Urinary bladder (tissue), 3 donors: ENCODE measurements at regions not wholly inside any gene's neighbourhood (a gene's known extent, or its start where the extent isn't known, plus 50 kb on each side); places are given as distances from the start of the nearest gene placed in this dataset.

Experiments used
- DNase-seq: peaks from one replicate; pipeline ENCODE4 v3.0.0-alpha.2; 2015; ENCODE audit errors: extremely low spot score
- H3K27ac ChIP-seq: one replicate; pipeline ENCODE4 v1.5.1; 2013; ENCODE audit warnings: low read depth, mild to moderate bottlenecking, moderate library complexity
- H3K36me3 ChIP-seq: one replicate; pipeline ENCODE4 v1.6.1; 2013; ENCODE audit warnings: mild to moderate bottlenecking, moderate library complexity; ENCODE audit not compliant: insufficient read depth
- H3K4me1 ChIP-seq: one replicate; pipeline ENCODE4 v1.6.1; 2013; ENCODE audit warnings: mild to moderate bottlenecking, moderate library complexity; ENCODE audit not compliant: insufficient read depth
- H3K4me3 ChIP-seq: one replicate; pipeline ENCODE4 v1.5.1; 2013; ENCODE audit warnings: low read depth, low read length
- WGBS: extraction: QIAGEN DNeasy Blood & Tissue Kit; methylation state at CpG from one replicate; pipeline ENCODE4 v1.1.7; 2013; 5-methylcytosine and 5-hydroxymethylcytosine counted together
- donor health status: healthy with polysubstance abuse.
- donor health status: healthy.

DNA sequence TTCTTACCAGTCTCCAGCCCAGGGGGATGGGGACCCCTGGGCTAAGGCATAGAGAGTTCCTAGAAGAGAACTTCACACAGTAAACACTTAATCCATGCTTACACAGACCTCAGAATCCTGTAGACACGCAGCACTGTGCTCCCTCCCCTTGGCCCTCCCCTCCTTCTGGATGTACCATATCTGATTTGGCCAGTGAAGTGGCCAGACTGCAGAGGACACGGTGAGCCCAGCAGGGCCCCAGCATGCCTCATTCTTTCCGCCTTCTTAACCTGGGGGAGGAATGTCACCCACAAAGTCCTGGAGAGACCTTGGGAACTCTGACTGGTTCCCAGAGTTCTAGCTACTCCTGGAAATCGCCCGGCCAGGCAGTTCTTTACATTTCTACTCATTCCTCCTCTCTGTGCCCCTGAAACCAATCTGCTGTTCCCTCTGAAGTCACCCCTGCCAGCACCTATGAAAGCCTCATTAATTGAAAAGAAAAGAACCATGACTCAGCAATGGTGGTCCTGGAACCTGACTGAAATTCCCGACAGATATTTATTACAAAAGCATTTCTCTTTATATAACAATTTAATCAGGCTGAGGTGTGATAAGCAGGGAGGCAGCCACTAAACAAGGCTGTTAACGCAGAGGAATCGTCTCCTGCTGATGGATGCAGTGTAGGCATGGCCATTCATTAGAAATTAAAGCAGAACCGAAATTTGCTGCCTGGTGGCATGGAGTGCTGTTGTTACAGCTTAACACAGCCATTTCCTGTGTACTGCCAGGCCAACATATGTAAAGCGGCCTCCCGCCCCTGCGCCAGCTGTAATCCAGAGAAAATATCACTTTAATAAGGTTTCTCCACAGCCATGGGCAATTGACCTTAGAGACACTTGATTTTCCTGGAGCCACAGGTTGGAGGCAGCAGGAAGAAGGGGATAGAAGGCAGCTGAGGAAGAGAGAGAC, 74.6 kb upstream of the KCND3 start:
- Histone ChIP-seq H3K4me3 (no peak overlapping the region), H3K27ac (no peak overlapping the region), H3K36me3 (no peaks in the 10 kb centered on the region), H3K4me1 (no peaks in the 10 kb centered on the region)
- 62% methylated on average over 12 of the region's 12 CpGs for WGBS
- no peak for DNase-seq

GRCh38 chr1:112067989-112068388, 78.5 kb upstream of the KCND3 start:
- DNase-seq = no peak
- Histone ChIP-seq H3K4me1 (no peaks in the 10 kb centered on the region), H3K27ac (no peak overlapping the region), H3K4me3 (no peak overlapping the region), H3K36me3 (no peaks in the 10 kb centered on the region)
- 93% methylated on average over 1 of the region's 1 CpG for WGBS

- no peak overlapping the region for H3K4me3 ChIP-seq
- no peaks in the 10 kb centered on the region for H3K36me3 ChIP-seq
- 78% methylated on average over 2 of the region's 2 CpGs for WGBS
- H3K27ac ChIP-seq = no peak overlapping the region
- no peak for DNase-seq
- no peaks in the 10 kb centered on the region for H3K4me1 ChIP-seq
Observed at GRCh38 chr1:112070677-112071076, 81.2 kb upstream of the KCND3 start.

DNA sequence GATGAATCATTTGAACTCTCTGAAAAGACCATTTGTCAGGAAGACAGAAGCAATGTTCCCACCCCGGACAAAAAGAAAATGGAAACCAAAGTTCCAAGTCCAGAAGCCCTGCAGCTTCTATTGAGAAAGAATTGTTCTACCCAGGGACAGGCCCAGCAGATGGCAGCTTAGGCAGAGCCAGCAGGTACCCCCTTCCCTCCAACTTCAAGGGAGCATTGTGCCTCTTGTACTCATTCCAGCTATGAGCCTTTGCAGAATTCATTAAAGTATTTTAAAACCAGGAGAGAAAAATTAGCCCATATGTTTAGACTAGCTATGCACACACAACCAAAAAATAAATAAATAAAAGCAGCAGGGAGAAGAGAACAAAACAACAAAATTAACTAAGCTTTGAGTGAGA, 85.2 kb upstream of the KCND3 start:
- no peak for DNase-seq
- H3K36me3 ChIP-seq = no peaks in the 10 kb centered on the region
- H3K27ac ChIP-seq = no peak overlapping the region
- H3K4me1 ChIP-seq = no peaks in the 10 kb centered on the region
- 83% methylated on average over 1 of the region's 1 CpG for WGBS
- H3K4me3 ChIP-seq = no peak overlapping the region

- no peak for DNase-seq
- Histone ChIP-seq H3K4me1 (no peaks in the 10 kb centered on the region), H3K27ac (no peak overlapping the region), H3K36me3 (no peaks in the 10 kb centered on the region), H3K4me3 (no peak overlapping the region)
- 83% methylated on average over 1 of the region's 1 CpG for WGBS
Observed at GRCh38 chr1:112075566-112075965, 86.1 kb upstream of the KCND3 start.

DNA sequence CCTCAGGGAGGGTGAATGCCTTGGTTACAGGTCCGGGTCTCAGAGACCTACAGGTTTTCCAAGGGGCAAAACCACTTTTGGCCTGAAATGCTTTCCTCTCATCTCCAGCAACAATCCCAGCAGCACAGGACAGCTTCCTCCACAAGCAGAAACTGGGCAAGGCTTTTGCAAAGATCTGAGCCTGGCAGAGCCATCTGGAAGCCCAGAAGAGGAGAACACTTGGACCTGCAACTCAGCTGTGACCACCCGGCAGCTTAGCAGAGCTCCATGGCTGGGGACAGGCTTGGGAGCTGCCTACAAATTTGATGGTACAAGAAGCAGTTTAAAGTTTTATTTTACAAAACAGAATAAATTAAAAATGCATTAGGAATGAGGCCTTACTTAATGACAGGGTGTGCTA, 90.0 kb upstream of the KCND3 start:
- DNase-seq = no peak
- WGBS = 60% methylated on average over 2 of the region's 2 CpGs
- Histone ChIP-seq H3K27ac (no peak overlapping the region), H3K36me3 (no peaks in the 10 kb centered on the region), H3K4me1 (no peaks in the 10 kb centered on the region), H3K4me3 (no peak overlapping the region)

DNA sequence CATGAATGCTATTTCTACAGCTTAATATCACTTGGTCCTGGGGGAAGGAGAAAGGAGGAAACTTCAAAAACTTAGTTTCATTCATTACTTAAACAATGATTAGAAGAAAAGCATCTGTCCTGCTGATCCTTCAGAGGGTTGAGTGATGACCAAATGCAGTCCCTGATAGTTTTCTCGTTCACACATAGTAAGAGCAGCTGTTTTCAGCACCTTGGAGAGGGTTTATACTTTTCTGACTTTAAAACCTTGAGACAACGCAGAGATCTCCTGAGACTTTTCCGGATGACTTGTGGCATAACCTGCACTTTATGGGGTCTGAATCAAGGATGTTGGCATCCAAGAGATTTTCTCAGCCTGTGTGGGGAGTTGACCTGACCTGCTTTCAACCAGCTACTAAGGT, 94.0 kb upstream of the KCND3 start:
- Histone ChIP-seq H3K4me3 (no peak overlapping the region), H3K36me3 (no peaks in the 10 kb centered on the region), H3K27ac (no peak overlapping the region), H3K4me1 (no peaks in the 10 kb centered on the region)
- DNase-seq = no peak
- 20% methylated on average over 3 of the region's 3 CpGs for WGBS

DNA sequence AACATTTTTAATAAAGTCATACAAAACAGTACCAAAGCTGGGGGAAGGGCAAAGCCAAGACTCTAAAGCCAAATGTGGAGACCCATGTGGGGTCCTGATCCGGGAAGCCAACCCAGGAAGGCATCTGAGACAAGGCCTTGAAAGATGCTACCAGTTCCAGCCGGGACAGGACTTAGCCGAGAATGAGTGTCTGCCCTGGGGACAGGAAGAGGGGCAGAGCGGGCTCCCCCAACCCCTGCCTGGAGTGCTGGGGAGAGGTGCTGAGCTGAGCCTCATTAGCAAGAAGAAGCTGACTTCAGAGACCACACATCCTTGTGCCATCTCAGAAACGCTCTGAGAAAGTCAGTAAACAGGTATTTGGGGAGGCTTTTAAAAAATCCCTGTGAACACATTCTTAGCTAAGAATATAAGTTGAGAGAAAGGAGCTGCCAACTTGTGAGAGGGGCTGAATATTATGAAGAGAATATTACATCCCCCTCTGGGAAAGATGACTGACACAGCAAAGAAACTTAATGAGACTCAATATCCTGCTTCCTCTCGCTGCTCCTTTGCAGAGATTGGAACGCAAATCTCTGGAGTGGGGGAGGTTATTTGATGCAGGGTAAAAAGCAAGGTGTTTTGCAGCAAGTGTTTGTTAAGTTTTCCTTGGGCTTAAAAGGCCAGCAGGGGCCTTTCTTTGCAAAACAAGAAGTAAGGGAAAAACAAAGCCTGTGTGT, 103.3 kb upstream of the KCND3 start:
- Histone ChIP-seq H3K27ac (no peak overlapping the region), H3K36me3 (no peaks in the 10 kb centered on the region), H3K4me3 (no peak overlapping the region), H3K4me1 (no peaks in the 10 kb centered on the region)
- 22% methylated on average over 7 of the region's 7 CpGs for WGBS
- no peak for DNase-seq

DNA sequence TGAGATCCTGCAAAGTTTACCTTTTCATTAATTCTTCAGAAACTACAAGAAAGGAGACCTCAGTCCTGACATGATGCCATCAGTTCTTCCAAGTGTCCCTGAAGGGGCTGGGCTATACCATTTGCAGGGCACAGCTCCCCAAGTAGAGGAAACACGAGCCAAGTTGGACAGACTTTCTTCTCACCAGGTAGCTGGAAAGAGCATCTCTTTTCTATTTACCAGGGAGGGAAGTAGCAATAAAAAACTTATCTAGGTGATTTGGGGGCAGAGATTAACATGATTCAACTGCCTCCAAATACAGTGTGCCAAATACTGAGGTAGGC, 103.9 kb upstream of the KCND3 start:
- no peak overlapping the region for H3K27ac ChIP-seq
- no peaks in the 10 kb centered on the region for H3K4me1 ChIP-seq
- no peak for DNase-seq
- no peak overlapping the region for H3K4me3 ChIP-seq
- H3K36me3 ChIP-seq = no peaks in the 10 kb centered on the region
- WGBS = 12% methylated on average over 1 of the region's 1 CpG

GRCh38 chr1:112099979-112100378, 110.5 kb upstream of the KCND3 start:
- no peak for DNase-seq
- Histone ChIP-seq H3K27ac (no peak overlapping the region), H3K4me3 (no peak overlapping the region), H3K36me3 (no peaks in the 10 kb centered on the region), H3K4me1 (no peaks in the 10 kb centered on the region)
- 60% methylated on average over 2 of the region's 2 CpGs for WGBS

DNA sequence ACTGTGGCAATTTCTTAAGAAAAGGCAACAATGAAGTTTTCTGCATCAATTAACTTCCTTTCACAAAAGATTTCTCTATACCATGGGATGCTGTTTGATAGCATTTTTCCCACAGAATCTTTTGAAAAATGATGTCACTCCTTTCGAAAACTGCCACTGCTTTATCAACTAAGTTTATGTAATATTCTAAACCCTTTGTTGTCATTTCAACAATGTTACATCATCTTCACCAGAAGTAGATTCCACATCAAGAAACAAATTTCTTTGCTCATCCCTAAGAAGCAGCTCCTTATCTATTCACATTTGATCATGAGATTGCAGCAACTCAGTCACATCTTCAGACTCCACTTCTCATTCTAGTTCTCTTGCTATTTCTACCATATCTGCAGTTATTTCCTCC, 116.1 kb upstream of the KCND3 start:
- H3K27ac ChIP-seq = no peak overlapping the region
- WGBS = 83% methylated on average over 1 of the region's 1 CpG
- no peak overlapping the region for H3K4me3 ChIP-seq
- no peaks in the 10 kb centered on the region for H3K4me1 ChIP-seq
- H3K36me3 ChIP-seq = no peaks in the 10 kb centered on the region
- DNase-seq = no peak

DNA sequence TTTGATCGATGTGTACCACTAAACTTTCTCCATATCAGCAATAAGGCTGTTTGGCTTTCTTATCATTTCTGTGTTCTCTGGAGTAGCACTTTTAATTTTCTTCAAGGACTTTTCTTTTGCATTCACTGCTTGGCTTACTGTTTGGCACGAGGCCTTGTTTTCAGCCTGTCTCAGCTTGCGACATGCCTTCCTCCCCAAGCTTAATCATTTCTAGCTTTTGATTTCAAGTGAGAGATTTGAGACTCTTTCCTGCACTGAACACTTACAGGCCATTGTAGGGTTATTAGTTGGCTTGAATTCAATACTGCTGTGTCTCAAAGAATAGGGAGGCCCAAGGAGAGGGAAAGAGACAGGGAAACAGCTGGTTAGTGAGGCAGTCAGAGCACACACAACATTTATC, 120.6 kb upstream of the KCND3 start:
- 60% methylated on average over 3 of the region's 3 CpGs for WGBS
- no peaks in the 10 kb centered on the region for H3K36me3 ChIP-seq
- H3K4me3 ChIP-seq = no peak overlapping the region
- DNase-seq = no peak
- H3K4me1 ChIP-seq = no peaks in the 10 kb centered on the region
- no peak overlapping the region for H3K27ac ChIP-seq

DNA sequence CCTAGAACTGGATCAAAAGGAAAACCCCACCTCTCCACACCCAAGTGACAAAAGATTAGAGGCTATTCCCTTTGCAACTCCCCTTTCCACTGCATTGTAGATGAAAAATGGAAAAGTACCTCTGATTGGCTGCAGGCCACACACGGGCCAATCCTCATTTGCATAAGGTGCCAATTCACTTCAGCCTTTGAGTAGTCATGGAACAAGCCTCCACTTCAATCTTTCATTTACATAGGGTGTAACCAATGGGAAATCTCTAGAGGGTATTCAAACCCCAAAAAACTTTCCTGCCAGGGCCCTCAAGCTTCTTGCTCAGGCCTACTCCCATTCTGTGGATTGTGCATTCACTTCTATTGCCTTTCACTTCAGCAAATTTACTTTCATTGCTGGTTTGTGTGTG, 122.3 kb upstream of the KCND3 start:
- DNase-seq = no peak
- 56% methylated on average over 1 of the region's 1 CpG for WGBS
- no peak overlapping the region for H3K27ac ChIP-seq
- H3K4me1 ChIP-seq = no peaks in the 10 kb centered on the region
- no peaks in the 10 kb centered on the region for H3K36me3 ChIP-seq
- H3K4me3 ChIP-seq = no peak overlapping the region

DNA sequence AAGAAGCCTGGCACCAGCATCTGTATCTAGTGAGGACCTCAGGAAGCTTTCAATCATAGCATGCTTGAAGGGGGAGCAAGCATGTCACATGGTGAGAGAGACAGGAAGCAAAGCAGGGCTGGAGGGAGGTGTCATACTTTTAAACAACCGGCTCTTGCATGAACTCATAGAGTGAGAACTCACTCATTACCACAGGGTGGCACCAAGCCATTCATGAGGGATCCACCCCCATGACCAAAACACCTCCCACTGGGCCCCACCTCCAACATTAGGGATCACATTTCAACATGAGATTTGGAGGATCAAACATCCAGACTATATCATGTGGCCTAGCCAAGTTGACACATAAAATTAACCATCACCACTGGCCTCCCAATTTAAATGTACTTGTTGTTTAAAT, 125.1 kb upstream of the KCND3 start:
- DNase-seq = no peak
- WGBS = 49% methylated on average over 1 of the region's 1 CpG
- H3K36me3 ChIP-seq = no peaks in the 10 kb centered on the region
- no peak overlapping the region for H3K27ac ChIP-seq
- no peaks in the 10 kb centered on the region for H3K4me1 ChIP-seq
- no peak overlapping the region for H3K4me3 ChIP-seq
